HG02798 (cell line): ENCODE measurements at regions not wholly inside any gene's neighbourhood (a gene's known extent, or its start where the extent isn't known, plus 50 kb on each side); places are given as distances from the start of the nearest gene placed in this dataset.
A peak's percentile ranks its signal among the peaks of the same experiment; 100 is the strongest.
"Not testable (repeated sequence)": the region's sequence is repeated elsewhere in the genome, so short reads cannot be mapped to it uniquely, and the experiment has no call there.

Source experiments
- ATAC-seq: cut with Tn5 transposase; IDR thresholded peaks from one replicate; pipeline ENCODE4 v1.9.1; 2021; ENCODE audit warnings: mild to moderate bottlenecking; ENCODE audit not compliant: unreplicated experiment, poor library complexity

- peak; percentile 54 for ATAC-seq
These were observed 95.5 kb upstream of the KLHL13 start for GRCh38 chrX:118211891-118212816.

- peak; percentile 85 for ATAC-seq
These were observed 96.2 kb upstream of the KLHL13 start for GRCh38 chrX:118212817-118213183.

GRCh38 chrX:118215346-118215745 is 98.7 kb upstream of the KLHL13 start:
- no peak for ATAC-seq

GRCh38 chrX:118216087-118216486 is 99.5 kb upstream of the KLHL13 start:
- no peak for ATAC-seq

- ATAC-seq, result no peak
These were observed 99.9 kb upstream of the KLHL13 start for GRCh38 chrX:118216509-118216908.

GRCh38 chrX:118218079-118218478 is 101.5 kb upstream of the KLHL13 start:
- ATAC-seq, result no peak

- ATAC-seq, result no peak
These were observed 102.3 kb upstream of the KLHL13 start for GRCh38 chrX:118218940-118219339.

- no peak for ATAC-seq
These were observed 103.3 kb upstream of the KLHL13 start for GRCh38 chrX:118219866-118220265.

GRCh38 chrX:118220509-118220908 is 103.9 kb upstream of the KLHL13 start:
- ATAC-seq, result no peak

- ATAC-seq, result no peak
These were observed 104.7 kb upstream of the KLHL13 start for GRCh38 chrX:118221270-118221669.

GRCh38 chrX:118221733-118222132 is 105.1 kb upstream of the KLHL13 start:
- no peak for ATAC-seq

- no peak for ATAC-seq
These were observed 105.8 kb upstream of the KLHL13 start for GRCh38 chrX:118222421-118222820.

GRCh38 chrX:118225711-118226428 is 109.3 kb upstream of the KLHL13 start:
- peak; percentile 75 for ATAC-seq

GRCh38 chrX:118228041-118228440 is 111.4 kb upstream of the KLHL13 start:
- no peak for ATAC-seq

GRCh38 chrX:118228456-118228855 is 111.8 kb upstream of the KLHL13 start:
- ATAC-seq, result no peak

- no peak for ATAC-seq
These were observed 114.4 kb upstream of the WDR44 start for GRCh38 chrX:118231464-118231863.

- no peak for ATAC-seq
These were observed 106.6 kb upstream of the WDR44 start for GRCh38 chrX:118239178-118239870.

GRCh38 chrX:118239913-118240698 is 105.8 kb upstream of the WDR44 start:
- ATAC-seq, result no peak

GRCh38 chrX:118246961-118247360 is 98.9 kb upstream of the WDR44 start:
- not testable (repeated sequence) for ATAC-seq

- ATAC-seq, result no peak
These were observed 96.8 kb upstream of the WDR44 start for GRCh38 chrX:118249146-118249545.
